GM12864 (cell line): ENCODE measurements at regions not wholly inside any gene's neighbourhood (a gene's known extent, or its start where the extent isn't known, plus 50 kb on each side); places are given as distances from the start of the nearest gene placed in this dataset.

Experiments used
- DNase-seq: peaks from one replicate; pipeline ENCODE4 v3.0.0-alpha.2; 2011; ENCODE audit warnings: low read depth
- H3K4me3 ChIP-seq: 2 replicates; pipeline ENCODE4 v1.5.1; 2011; ENCODE audit warnings: mild to moderate bottlenecking, low read depth, low read length, control low read depth
- TF ChIP-seq, protein P1 (sequence below): IDR thresholded peaks from 2 replicates; pipeline ENCODE4 v1.5.1; 2011; ENCODE audit warnings: low read depth, mild to moderate bottlenecking, moderate library complexity, low read length, control low read depth, inconsistent platforms; ENCODE audit errors: missing control alignments

- TF ChIP-seq, protein P1, sequence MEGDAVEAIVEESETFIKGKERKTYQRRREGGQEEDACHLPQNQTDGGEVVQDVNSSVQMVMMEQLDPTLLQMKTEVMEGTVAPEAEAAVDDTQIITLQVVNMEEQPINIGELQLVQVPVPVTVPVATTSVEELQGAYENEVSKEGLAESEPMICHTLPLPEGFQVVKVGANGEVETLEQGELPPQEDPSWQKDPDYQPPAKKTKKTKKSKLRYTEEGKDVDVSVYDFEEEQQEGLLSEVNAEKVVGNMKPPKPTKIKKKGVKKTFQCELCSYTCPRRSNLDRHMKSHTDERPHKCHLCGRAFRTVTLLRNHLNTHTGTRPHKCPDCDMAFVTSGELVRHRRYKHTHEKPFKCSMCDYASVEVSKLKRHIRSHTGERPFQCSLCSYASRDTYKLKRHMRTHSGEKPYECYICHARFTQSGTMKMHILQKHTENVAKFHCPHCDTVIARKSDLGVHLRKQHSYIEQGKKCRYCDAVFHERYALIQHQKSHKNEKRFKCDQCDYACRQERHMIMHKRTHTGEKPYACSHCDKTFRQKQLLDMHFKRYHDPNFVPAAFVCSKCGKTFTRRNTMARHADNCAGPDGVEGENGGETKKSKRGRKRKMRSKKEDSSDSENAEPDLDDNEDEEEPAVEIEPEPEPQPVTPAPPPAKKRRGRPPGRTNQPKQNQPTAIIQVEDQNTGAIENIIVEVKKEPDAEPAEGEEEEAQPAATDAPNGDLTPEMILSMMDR: no peak
- DNase-seq: no peak
- H3K4me3 ChIP-seq: no peak overlapping the region
Measured at GRCh38 chr4:149983401-149983800, 94.8 kb upstream of the DCLK2 start.

- DNase-seq: no peak
- no peak overlapping the region for H3K4me3 ChIP-seq
- TF ChIP-seq, protein P1: no peak
Measured at GRCh38 chr4:149983931-149984330, 94.3 kb upstream of the DCLK2 start.

GRCh38 chr4:149985981-149986380 lies 92.3 kb upstream of the DCLK2 start:
- H3K4me3 ChIP-seq: no peak overlapping the region
- DNase-seq: no peak
- TF ChIP-seq, protein P1: no peak

DNA sequence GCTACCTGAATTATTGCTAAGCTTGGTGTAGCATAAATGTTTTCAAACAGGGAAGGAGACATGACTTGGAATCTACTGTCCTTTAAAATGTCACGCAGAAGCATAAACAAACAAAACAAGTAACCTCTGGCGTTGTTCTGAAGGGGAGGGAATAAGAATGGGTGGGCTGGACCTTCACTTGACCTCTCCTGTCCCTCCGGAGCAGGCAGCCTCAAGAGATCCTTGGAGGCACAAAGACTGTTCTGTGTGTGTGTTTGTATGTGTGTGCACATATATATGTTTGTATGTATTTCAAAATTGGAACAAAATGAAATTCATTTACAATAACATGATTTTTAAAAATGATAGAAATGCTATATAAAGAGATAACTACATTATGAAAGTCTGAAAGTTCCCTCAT lies 91.3 kb upstream of the DCLK2 start:
- TF ChIP-seq, protein P1: no peak
- no peak overlapping the region for H3K4me3 ChIP-seq
- no peak for DNase-seq

DNA sequence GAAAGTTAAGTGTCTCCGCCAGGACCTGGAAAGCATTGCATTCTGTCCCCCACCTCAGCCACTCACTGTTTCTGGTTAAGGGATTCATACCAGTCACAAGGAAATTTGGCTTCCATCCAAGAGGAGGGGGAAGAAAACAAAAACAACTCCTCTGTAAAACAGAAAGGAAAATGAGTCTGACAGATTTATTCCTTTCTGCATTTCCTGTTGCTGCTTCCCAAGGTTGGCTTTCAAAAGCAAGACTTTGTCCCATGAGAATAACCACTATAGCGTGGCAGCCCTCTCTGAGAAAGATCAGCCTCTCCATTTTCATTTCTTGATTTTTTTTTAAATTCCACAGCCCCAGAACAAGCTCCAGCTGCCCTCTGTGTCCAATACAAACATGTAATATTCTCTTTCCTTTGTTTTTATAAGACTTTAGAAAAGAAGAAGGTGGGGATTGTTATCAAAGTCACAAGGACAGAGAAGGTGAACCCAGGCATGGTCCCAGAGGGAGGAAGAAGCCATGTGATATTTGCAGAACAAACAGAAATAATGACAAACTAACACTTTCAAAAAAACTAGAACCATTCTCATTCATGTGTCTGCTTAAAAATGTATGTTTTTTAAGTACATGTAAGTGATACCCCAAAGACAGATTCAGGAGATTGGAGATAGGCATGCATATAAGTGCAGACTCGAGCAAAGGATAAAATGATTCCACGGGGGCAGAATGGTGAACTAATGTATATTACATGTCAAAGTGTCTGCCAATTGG lies 90.7 kb upstream of the DCLK2 start:
- H3K4me3 ChIP-seq: no peak overlapping the region
- no peak for DNase-seq
- TF ChIP-seq, protein P1: no peak

GRCh38 chr4:149988087-149988410 lies 90.2 kb upstream of the DCLK2 start:
- no peak overlapping the region for H3K4me3 ChIP-seq

More at GRCh38 chr4:149988087-149988410, 90.2 kb upstream of the DCLK2 start:
- TF ChIP-seq, protein P1: no peak
- DNase-seq: no peak
